ENCODE measurements at regions not wholly inside any gene's neighbourhood (a gene's known extent, or its start where the extent isn't known, plus 50 kb on each side); places are given as distances from the start of the nearest gene placed in this dataset.
"Not testable (repeated sequence)": the region's sequence is repeated elsewhere in the genome, so short reads cannot be mapped to it uniquely, and the experiment has no call there.

DNA sequence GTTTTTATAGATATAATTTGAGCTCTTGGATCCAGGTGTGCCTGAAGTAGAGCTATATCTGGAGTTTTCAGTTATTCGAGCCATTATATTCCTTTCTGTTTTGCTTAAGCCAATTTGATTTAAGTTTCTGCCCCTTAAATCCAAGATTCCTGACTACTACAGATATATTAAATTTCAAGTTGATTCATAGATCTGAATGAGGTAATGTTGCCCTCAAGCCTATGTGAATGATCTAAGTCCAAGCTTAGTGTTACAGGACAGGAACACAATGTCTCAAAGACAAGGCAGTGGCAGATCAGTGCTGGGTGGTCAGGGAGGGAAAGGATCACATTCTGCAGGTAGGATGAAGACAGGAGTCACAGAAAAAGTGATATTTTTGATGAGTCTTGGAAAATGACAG lies 75.7 kb upstream of the CTBP2 start:
- no peaks in the 10 kb centered on the region for H4K20me1 ChIP-seq (ENCODE audit: insufficient read depth)
- TF ChIP-seq, protein P1, sequence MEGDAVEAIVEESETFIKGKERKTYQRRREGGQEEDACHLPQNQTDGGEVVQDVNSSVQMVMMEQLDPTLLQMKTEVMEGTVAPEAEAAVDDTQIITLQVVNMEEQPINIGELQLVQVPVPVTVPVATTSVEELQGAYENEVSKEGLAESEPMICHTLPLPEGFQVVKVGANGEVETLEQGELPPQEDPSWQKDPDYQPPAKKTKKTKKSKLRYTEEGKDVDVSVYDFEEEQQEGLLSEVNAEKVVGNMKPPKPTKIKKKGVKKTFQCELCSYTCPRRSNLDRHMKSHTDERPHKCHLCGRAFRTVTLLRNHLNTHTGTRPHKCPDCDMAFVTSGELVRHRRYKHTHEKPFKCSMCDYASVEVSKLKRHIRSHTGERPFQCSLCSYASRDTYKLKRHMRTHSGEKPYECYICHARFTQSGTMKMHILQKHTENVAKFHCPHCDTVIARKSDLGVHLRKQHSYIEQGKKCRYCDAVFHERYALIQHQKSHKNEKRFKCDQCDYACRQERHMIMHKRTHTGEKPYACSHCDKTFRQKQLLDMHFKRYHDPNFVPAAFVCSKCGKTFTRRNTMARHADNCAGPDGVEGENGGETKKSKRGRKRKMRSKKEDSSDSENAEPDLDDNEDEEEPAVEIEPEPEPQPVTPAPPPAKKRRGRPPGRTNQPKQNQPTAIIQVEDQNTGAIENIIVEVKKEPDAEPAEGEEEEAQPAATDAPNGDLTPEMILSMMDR (conservative IDR thresholded peaks at IDR 0.05), result no peak
- TF ChIP-seq EZH2 (IDR thresholded peaks at IDR 0.05; ENCODE audit: low read depth), result no peak
- no peaks in the 10 kb centered on the region for H3K9me2 ChIP-seq (ENCODE audit: insufficient read depth)
- H3K79me2 ChIP-seq (ENCODE audit: low read depth), result no peaks in the 10 kb centered on the region
- H3K4me1 ChIP-seq (replicated peaks; ENCODE audit: insufficient read depth), result peaks cover 22% of the 10 kb centered on the region
- intact Hi-C loops (cut with micrococcal nuclease; ENCODE audit: unreplicated experiment), result no loop called here
- H3K4me3 ChIP-seq, result no peak overlapping the region
- no peak overlapping the region for H3K4me2 ChIP-seq
- no peaks in the 10 kb centered on the region for H3F3A ChIP-seq (ENCODE audit: insufficient read depth, low read depth)
- 0 out of 2 replicates have a peak, but pooled peaks cover 7% of the 10 kb centered on the region for H3K9me3 ChIP-seq (ENCODE audit: insufficient read depth, low read depth)
- no TSS peak for BruUV-seq (replicated peaks)
- no peak overlapping the region for H3K27ac ChIP-seq
- H3K36me3 ChIP-seq (ENCODE audit: low read depth), result no peaks in the 10 kb centered on the region
- H3K27me3 ChIP-seq (ENCODE audit: insufficient read depth, low read depth), result no peaks in the 10 kb centered on the region
- POLR2A ChIA-PET (ENCODE audit: unreplicated experiment), result no interaction called here
- no peak overlapping the region for H2AFZ ChIP-seq
- no peak for DNase-seq
- CTCF ChIA-PET, result no interaction called here

DNA sequence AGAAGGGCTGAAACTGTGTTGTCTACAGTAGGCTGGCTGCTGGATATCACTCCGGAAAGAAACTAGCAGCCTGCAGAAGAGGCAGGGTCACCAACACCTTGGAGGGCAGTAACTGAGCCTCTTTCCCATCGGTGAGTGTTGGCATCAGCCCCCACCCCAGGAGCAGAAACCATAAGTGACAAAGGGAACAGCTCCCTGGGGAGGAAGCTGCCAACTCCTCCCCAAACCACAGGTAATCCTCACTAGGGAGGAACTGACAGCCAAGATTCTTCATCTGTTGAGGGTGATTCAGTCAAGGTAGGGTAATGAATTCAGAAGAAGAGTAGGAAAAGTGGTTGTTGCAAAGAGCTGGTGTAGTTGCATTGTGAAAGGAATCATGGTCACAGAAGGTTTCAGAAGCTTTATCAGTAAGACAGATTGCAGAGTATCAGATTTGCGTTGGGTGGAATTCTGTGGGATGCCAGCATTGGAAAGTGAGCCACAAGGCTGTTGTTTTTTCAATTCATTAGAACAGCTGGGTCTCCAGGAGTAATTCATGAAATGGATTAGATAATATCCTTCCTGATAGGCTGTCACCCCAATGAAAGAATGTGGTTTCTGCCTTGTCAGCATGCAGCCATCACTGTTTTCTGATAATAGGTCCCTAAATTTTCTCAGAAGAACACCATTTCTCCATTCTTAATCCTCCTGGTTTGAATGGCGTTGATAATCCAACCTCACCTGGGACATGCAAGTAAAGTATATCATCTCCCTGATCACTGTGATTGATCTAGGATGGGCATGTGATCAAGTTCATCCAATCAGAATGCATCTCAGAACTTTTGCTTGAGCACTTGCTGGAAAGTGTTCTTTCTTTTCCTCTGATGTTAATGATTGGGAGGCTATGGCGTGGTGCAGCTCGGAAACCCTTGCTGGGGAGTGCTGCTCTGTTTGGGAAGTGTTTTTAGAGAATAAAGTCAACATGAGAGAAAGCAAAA lies 75.0 kb upstream of the CTBP2 start:
- Histone ChIP-seq H3K4me1 (replicated peaks; ENCODE audit: insufficient read depth) (peaks cover 29% of the 10 kb centered on the region), H3K27me3 (ENCODE audit: insufficient read depth, low read depth) (no peaks in the 10 kb centered on the region), H3K9me2 (ENCODE audit: insufficient read depth) (no peaks in the 10 kb centered on the region), H3K79me2 (ENCODE audit: low read depth) (no peaks in the 10 kb centered on the region), H2AFZ (no peak overlapping the region), H3K27ac (no peak overlapping the region), H3K4me3 (no peak overlapping the region), H3K4me2 (no peak overlapping the region), H3K36me3 (ENCODE audit: low read depth) (no peaks in the 10 kb centered on the region), H4K20me1 (ENCODE audit: insufficient read depth) (no peaks in the 10 kb centered on the region), H3F3A (ENCODE audit: insufficient read depth, low read depth) (no peaks in the 10 kb centered on the region), H3K9me3 (ENCODE audit: insufficient read depth, low read depth) (0 out of 2 replicates have a peak, but pooled peaks cover 7% of the 10 kb centered on the region)
- intact Hi-C loops (cut with micrococcal nuclease; ENCODE audit: unreplicated experiment), result no loop called here
- no TSS peak for BruUV-seq (replicated peaks)
- POLR2A ChIA-PET (ENCODE audit: unreplicated experiment), result no interaction called here
- TF ChIP-seq EZH2 (IDR thresholded peaks at IDR 0.05; ENCODE audit: low read depth), result no peak
- TF ChIP-seq, protein P1 (conservative IDR thresholded peaks at IDR 0.05), result no peak
- no peak for DNase-seq
- CTCF ChIA-PET, result no interaction called here

DNA sequence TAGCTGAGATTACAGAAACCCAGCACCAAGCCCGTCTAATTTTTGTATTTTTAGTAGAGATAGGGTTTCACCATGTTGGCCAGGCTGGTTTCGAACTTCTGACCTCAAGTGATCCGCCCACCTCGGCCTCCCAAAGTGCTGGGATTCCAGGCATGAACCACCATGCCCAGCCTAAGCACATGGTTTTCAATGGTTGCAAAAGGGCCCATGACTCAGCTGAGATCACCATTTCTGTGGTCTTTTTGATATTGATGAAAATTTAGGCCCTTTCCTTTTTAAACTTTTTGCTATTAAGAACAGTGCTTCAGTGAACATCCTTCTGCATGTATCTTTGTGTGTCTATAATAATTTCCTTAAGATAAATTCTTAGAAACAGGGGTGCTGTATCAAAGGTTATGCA lies 74.2 kb upstream of the CTBP2 start:
- H2AFZ ChIP-seq; H3K27ac ChIP-seq; DNase-seq; H4K20me1 ChIP-seq (ENCODE audit: insufficient read depth); H3K79me2 ChIP-seq (ENCODE audit: low read depth); H3K4me2 ChIP-seq; intact Hi-C loops (cut with micrococcal nuclease; ENCODE audit: unreplicated experiment); BruUV-seq (replicated peaks); H3K9me2 ChIP-seq (ENCODE audit: insufficient read depth); POLR2A ChIA-PET (ENCODE audit: unreplicated experiment); H3K9me3 ChIP-seq (ENCODE audit: insufficient read depth, low read depth); H3K4me3 ChIP-seq; H3K36me3 ChIP-seq (ENCODE audit: low read depth); CTCF ChIA-PET; H3F3A ChIP-seq (ENCODE audit: insufficient read depth, low read depth); H3K27me3 ChIP-seq (ENCODE audit: insufficient read depth, low read depth): not testable (repeated sequence)
- H3K4me1 ChIP-seq (replicated peaks; ENCODE audit: insufficient read depth), result peaks cover 29% of the 10 kb centered on the region
